ENCODE measurements at regions not wholly inside any gene's neighbourhood (a gene's known extent, or its start where the extent isn't known, plus 50 kb on each side); places are given as distances from the start of the nearest gene placed in this dataset.
"Not testable (repeated sequence)": the region's sequence is repeated elsewhere in the genome, so short reads cannot be mapped to it uniquely, and the experiment has no call there.

DNA sequence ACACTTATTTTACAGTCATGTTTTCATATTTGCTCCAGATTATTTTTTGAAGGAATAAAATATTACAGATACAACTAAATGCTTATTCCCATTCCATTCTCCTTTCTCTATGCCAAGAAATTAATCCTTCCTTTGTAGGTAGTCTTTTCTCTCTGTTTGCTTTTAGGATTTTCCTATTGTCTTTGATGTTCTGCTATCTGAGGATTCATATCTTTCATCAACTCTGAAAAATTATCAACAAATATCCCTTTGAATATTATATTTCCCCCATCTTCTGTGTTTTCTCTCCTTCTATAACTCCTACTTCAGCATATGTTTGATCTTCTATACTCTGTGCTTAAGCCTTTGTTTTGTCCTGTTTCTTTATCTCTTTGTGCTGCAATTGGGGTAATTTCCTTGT, 260.4 kb upstream of the RBMS1 start:
- ATAC-seq (ENCODE audit: low FRiP score) (no peak), DNase-seq (ENCODE audit: low spot score) (no peak)
- TF ChIP-seq, protein P1, sequence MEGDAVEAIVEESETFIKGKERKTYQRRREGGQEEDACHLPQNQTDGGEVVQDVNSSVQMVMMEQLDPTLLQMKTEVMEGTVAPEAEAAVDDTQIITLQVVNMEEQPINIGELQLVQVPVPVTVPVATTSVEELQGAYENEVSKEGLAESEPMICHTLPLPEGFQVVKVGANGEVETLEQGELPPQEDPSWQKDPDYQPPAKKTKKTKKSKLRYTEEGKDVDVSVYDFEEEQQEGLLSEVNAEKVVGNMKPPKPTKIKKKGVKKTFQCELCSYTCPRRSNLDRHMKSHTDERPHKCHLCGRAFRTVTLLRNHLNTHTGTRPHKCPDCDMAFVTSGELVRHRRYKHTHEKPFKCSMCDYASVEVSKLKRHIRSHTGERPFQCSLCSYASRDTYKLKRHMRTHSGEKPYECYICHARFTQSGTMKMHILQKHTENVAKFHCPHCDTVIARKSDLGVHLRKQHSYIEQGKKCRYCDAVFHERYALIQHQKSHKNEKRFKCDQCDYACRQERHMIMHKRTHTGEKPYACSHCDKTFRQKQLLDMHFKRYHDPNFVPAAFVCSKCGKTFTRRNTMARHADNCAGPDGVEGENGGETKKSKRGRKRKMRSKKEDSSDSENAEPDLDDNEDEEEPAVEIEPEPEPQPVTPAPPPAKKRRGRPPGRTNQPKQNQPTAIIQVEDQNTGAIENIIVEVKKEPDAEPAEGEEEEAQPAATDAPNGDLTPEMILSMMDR (IDR thresholded peaks at IDR 0.05), result no peak

DNA sequence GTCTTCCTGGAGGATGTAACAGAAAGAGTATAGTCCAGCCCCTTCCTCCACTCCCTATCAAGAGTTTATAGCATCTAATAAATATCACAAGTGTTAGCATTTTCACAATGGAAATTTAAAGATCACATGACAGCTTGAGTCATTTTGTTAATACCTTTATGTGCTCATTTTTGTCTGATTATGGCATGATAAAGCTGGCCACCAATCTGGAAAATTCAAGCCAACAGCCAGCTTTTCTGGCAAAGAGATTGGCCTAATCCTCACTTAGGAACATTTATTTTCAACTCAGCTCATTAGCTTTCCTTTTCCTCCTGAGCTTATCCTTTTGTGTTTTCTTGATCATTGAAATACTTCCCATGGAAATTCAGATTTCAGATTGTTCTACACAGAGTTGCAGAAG, 262.9 kb upstream of the RBMS1 start:
- TF ChIP-seq, protein P1 (IDR thresholded peaks at IDR 0.05), result no peak
- no peak for DNase-seq (ENCODE audit: low spot score)
- ATAC-seq (ENCODE audit: low FRiP score), result no peak

DNA sequence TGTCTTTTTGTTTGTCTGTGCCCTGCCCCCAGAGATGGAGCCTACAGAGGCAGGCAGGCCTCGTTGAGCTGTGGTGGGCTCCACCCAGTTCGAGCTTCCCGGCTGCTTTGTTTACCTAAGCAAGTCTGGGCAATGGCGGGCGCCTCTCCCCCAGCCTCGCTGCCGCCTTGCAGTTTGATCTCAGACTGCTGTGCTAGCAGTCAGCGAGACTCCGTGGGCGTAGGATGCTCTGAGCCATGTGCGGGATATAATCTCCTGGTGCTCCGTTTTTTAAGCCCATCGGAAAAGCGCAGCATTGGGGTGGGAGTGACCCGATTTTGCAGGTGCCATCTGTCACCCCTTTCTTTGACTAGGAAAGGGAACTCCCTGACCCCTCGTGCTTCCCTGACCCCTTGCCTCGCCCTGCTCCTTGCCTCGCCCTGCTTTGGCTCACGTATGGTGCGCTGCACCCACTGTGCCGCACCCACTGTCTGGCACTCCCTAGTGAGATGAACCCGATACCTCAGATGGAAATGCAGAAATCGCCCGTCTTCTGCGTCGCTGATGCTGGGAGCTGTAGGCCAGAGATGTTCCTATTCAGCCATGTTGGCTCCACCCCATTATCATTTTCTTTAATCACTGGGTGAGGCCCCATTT, 269.0 kb upstream of the RBMS1 start:
- DNase-seq (ENCODE audit: low spot score); ATAC-seq (ENCODE audit: low FRiP score): not testable (repeated sequence)

DNA sequence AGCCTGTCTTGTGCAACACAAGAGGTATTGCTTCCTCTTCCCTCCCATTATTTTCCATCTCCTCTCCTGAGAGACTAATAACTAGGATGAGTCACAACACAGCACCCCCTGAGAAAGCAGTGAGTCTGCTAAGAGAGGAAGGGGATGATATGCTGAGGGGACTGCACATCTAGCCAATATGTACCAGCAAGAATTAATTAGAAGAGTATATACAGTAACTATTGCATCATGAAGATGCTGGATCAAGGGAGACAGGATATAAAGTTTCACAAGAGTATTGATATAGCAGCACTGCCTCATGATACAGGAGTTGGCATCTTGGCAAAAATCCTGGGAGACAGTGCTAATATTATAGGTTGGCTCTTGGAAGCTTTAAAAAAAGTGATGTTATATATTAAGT, 289.9 kb upstream of the RBMS1 start:
- TF ChIP-seq, protein P1 (IDR thresholded peaks at IDR 0.05), result no peak
- ATAC-seq (ENCODE audit: low FRiP score), result no peak
- no peak for DNase-seq (ENCODE audit: low spot score)

DNA sequence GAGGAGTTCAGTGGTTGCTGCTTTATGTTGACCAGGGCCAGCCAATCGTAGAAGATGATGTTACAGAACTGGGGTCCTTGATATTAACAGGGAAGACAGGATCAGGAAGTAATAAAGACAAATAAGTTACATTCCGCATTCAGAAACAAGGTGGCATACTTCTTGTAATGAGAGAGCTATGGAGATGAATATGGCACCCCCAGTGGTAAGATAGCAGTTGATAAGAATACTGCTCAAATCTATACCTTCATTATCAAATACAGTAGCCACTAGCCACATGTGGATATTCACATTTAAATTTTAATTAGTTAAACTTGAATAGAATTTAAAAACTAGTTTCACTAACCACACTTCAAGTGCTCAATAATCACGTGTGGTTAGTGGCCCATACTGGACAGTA, 290.4 kb upstream of the RBMS1 start:
- ATAC-seq (ENCODE audit: low FRiP score), result no peak
- DNase-seq (ENCODE audit: low spot score), result no peak
- TF ChIP-seq, protein P1 (IDR thresholded peaks at IDR 0.05), result no peak

DNA sequence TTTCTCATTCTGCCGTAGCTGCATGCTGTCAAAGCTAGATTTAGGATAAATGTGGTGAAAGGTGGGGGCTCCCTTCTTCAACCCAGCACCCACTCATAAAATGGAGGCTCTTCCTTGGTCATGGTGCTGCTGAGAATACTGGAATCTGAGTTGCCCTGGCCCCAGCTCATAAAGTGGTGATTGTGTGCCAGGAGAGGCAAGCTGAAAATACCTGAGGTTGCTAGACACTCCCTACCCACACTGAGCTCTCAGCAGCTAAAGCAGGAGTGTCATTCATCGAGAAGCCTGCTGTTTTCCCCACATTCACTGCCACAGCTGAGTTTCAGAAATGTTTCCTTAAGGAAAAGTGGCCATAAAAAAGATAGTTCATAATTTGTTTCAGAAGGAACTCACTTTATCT, 297.1 kb upstream of the RBMS1 start:
- TF ChIP-seq, protein P1 (IDR thresholded peaks at IDR 0.05), result no peak
- ATAC-seq (ENCODE audit: low FRiP score), result no peak

DNA sequence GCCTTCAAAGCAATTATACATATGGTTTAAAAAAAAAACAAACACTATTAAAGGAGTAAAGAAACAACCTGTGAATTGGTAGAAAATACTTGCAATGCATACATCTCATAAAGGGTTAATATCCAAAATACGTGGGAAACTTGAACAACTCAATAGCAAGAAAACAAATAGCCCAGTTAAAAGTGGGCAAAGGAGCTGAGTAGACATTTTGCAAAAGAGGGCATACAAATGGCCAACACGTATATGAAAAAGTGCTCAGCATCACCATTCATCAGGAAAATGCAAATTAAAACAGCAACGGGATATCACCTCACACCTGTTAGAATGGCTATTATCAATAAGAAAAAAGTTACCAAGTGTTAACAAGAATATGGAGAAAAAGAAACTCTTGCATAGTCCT, 298.3 kb upstream of the RBMS1 start:
- TF ChIP-seq, protein P1 (IDR thresholded peaks at IDR 0.05), result no peak
- DNase-seq (ENCODE audit: low spot score) (no peak), ATAC-seq (ENCODE audit: low FRiP score) (no peak)

More for the DNA sequence above, 297.1 kb upstream of the RBMS1 start:
- no peak for DNase-seq (ENCODE audit: low spot score)

Measured in omental fat pad (tissue), 3 donors.